SK-N-SH (cell line): ENCODE measurements at regions not wholly inside any gene's neighbourhood (a gene's known extent, or its start where the extent isn't known, plus 50 kb on each side); places are given as distances from the start of the nearest gene placed in this dataset.

Experiments
- CTCF ChIA-PET: fragments of 300-600, 350-600 bp; formaldehyde crosslinking; extraction: SDS; loops from one replicate; lab custom pipeline; 2021; lab: Yijun Ruan, JAX
- POLR2A ChIA-PET: fragments of 350-600 bp; sonication (Branson Sonifier 250); formaldehyde crosslinking; extraction: SDS; loops from one replicate; lab custom pipeline; 2020; ENCODE audit warnings: antibody characterized with exemption, inconsistent platforms; lab: Yijun Ruan, JAX
- DNase-seq: peaks from one replicate; pipeline ENCODE4 v3.0.0; 2012
- H2AFZ ChIP-seq: fragments of 200-600 bp; sonication (generic); 2 replicates; pipeline ENCODE4 v1.8.1; 2016; ENCODE audit warnings: antibody characterized with exemption, mild to moderate bottlenecking, low read depth
- H3F3A ChIP-seq: fragments of 200-600 bp; sonication (generic); replicated peaks from 2 replicates; pipeline ENCODE3; 2016; ENCODE audit warnings: antibody characterized with exemption, mild to moderate bottlenecking; ENCODE audit not compliant: insufficient read depth
- H3K27ac ChIP-seq, 2 experiments: fragments of 200-500 bp in 1 of 2; fragments of 200-600 bp in 1 of 2; sonication (Bioruptor generic) in 1 of 2; sonication (generic), shearing (Covaris generic) in 1 of 2; 2 replicates each; pipeline versions ENCODE4 v1.5.1 to v1.6.1; 2014 to 2016; ENCODE audit warnings: low read depth in 2 of 2, inconsistent platforms in 1 of 2, low read length in 1 of 2, mild to moderate bottlenecking in 1 of 2, mixed read lengths in 1 of 2
- H3K27me3 ChIP-seq: fragments of 200-600 bp; sonication (generic), shearing (Covaris generic); 2 replicates; pipeline ENCODE4 v1.6.1; 2016; ENCODE audit warnings: mixed run types; ENCODE audit not compliant: insufficient read depth
- H3K36me3 ChIP-seq, 2 experiments: fragments of 200-500 bp in 1 of 2; fragments of 200-600 bp in 1 of 2; sonication (Bioruptor generic) in 1 of 2; sonication (generic) in 1 of 2; replicated peaks in 1 of 2; 2 replicates each; pipeline versions ENCODE3 to v1.5.1; 2014 to 2016; ENCODE audit warnings: low read length in 1 of 2, mild to moderate bottlenecking in 1 of 2; ENCODE audit not compliant: insufficient read depth in 2 of 2, control insufficient read depth in 1 of 2
- H3K4me1 ChIP-seq, 2 experiments: fragments of 200-500 bp in 1 of 2; fragments of 200-600 bp in 1 of 2; sonication (Bioruptor generic) in 1 of 2; sonication (generic), shearing (Covaris generic) in 1 of 2; 2 replicates each; pipeline versions ENCODE4 v1.5.1 to v1.6.1; 2014 to 2016; ENCODE audit warnings: low read depth in 1 of 2, low read length in 1 of 2, mixed run types in 1 of 2; ENCODE audit not compliant: insufficient read depth in 2 of 2, control insufficient read depth in 1 of 2
- H3K4me2 ChIP-seq: fragments of 200-600 bp; sonication (generic), shearing (Covaris generic); 2 replicates; pipeline ENCODE4 v1.6.1; 2017; ENCODE audit warnings: mixed run types
- H3K4me3 ChIP-seq, 2 experiments: fragments of 200-500 bp in 1 of 2; fragments of 200-600 bp in 1 of 2; sonication (Bioruptor generic) in 1 of 2; sonication (generic), shearing (Covaris generic) in 1 of 2; 2 replicates each; pipeline versions ENCODE4 v1.5.1 to v1.8.1; 2014 to 2016; ENCODE audit warnings: low read depth in 2 of 2, inconsistent platforms in 1 of 2, low read length in 1 of 2, mild to moderate bottlenecking in 1 of 2, mixed read lengths in 1 of 2, moderate library complexity in 1 of 2
- H3K79me2 ChIP-seq: fragments of 200-600 bp; sonication (generic); 2 replicates; pipeline ENCODE4 v1.8.1; 2017; ENCODE audit warnings: mild to moderate bottlenecking; ENCODE audit not compliant: insufficient read depth
- H3K9ac ChIP-seq: fragments of 200-600 bp; sonication (generic); 2 replicates; pipeline ENCODE4 v1.6.1; 2017; ENCODE audit warnings: mixed run types
- H3K9me2 ChIP-seq: fragments of 200-600 bp; sonication (generic); 2 replicates; pipeline ENCODE4 v1.6.1; 2017; ENCODE audit warnings: mixed run types
- H3K9me3 ChIP-seq: fragments of 200-600 bp; sonication (generic); 2 replicates; pipeline ENCODE4 v1.6.1; 2017; ENCODE audit warnings: mixed run types, mild to moderate bottlenecking, moderate library complexity
- H4K20me1 ChIP-seq: fragments of 200-600 bp; sonication (generic); 2 replicates; pipeline ENCODE4 v1.6.1; 2017; ENCODE audit warnings: mild to moderate bottlenecking, mixed run types; ENCODE audit not compliant: insufficient read depth
- CHD2 ChIP-seq: fragments of 150-350 bp; IDR thresholded peaks from 2 replicates; pipeline ENCODE4 v1.6.1; 2018; ENCODE audit warnings: low read length; ENCODE audit not compliant: partially characterized antibody
- ELF1 ChIP-seq: IDR thresholded peaks from 2 replicates; pipeline ENCODE4 v1.4.0; 2012
- EP300 ChIP-seq, 2 experiments: IDR thresholded peaks; 2 replicates each; pipeline versions ENCODE4 v1.4.0 to v1.6.1; 2012; ENCODE audit warnings: borderline replicate concordance in 1 of 2, low read depth in 1 of 2, low read length in 1 of 2
- EZH2phosphoT487 ChIP-seq: fragments of 200-600 bp; sonication (generic); IDR thresholded peaks from 2 replicates; pipeline ENCODE4 v1.6.1; 2017; ENCODE audit warnings: low read depth, mixed run types, mild to moderate bottlenecking, antibody characterized with exemption, moderate library complexity, borderline replicate concordance
- FOSL2 ChIP-seq: IDR thresholded peaks from 2 replicates; pipeline ENCODE4 v1.4.0; 2012; ENCODE audit warnings: low read depth, mild to moderate bottlenecking, moderate library complexity, borderline replicate concordance
- FOXJ3 ChIP-seq: sonication (generic); formaldehyde crosslinking; IDR thresholded peaks from 2 replicates; pipeline ENCODE4 v1.5.1; 2020; ENCODE audit warnings: mild to moderate bottlenecking, missing genetic modification reagents
- FOXM1 ChIP-seq: IDR thresholded peaks from 2 replicates; pipeline ENCODE4 v1.4.0; 2012; ENCODE audit warnings: low read depth, mild to moderate bottlenecking
- GABPA ChIP-seq: IDR thresholded peaks from 2 replicates; pipeline ENCODE4 v1.4.0; 2012; ENCODE audit warnings: low read depth, mild to moderate bottlenecking
- GATA2 ChIP-seq: sonication (generic); formaldehyde crosslinking; IDR thresholded peaks from 2 replicates; pipeline ENCODE4 v1.5.0; 2020; ENCODE audit warnings: mild to moderate bottlenecking, missing genetic modification reagents
- IRF3 ChIP-seq: fragments of 150-350 bp; IDR thresholded peaks from 2 replicates; pipeline ENCODE4 v1.6.1; 2016; ENCODE audit warnings: mild to moderate bottlenecking, low read depth, low read length
- JUND ChIP-seq: IDR thresholded peaks from 2 replicates; pipeline ENCODE4 v1.4.0; 2012
- MXI1 ChIP-seq: IDR thresholded peaks from 2 replicates; pipeline ENCODE4 v1.6.1; 2012; ENCODE audit warnings: mild to moderate bottlenecking, low read depth, low read length, improper control_type of control experiment
- NFIC ChIP-seq: IDR thresholded peaks from 2 replicates; pipeline ENCODE4 v1.4.0; 2012; ENCODE audit warnings: borderline replicate concordance
- NRF1 ChIP-seq: IDR thresholded peaks from 2 replicates; pipeline ENCODE4 v1.6.1; 2012; ENCODE audit warnings: low read depth, mild to moderate bottlenecking, low read length
- PBX3 ChIP-seq: IDR thresholded peaks from 2 replicates; pipeline ENCODE4; 2012
- POLR2AphosphoS5 ChIP-seq: IDR thresholded peaks from 2 replicates; pipeline ENCODE4 v1.6.1; 2012; ENCODE audit warnings: low read depth, low read length
- REST ChIP-seq: IDR thresholded peaks from 2 replicates; pipeline ENCODE4 v1.6.1; 2012; ENCODE audit warnings: mild to moderate bottlenecking, low read depth, low read length, moderate library complexity
- RFX5 ChIP-seq: IDR thresholded peaks from 2 replicates; pipeline ENCODE4 v1.6.1; 2012; ENCODE audit warnings: mild to moderate bottlenecking, improper control_type of control experiment, low read length
- SIN3A ChIP-seq: IDR thresholded peaks from 2 replicates; pipeline ENCODE4 v1.6.1; 2012; ENCODE audit warnings: low read depth, mild to moderate bottlenecking, low read length, moderate library complexity, borderline replicate concordance
- TAF1 ChIP-seq: IDR thresholded peaks from 2 replicates; pipeline ENCODE4 v1.6.1; 2012; ENCODE audit warnings: low read depth, mild to moderate bottlenecking, low read length, moderate library complexity, borderline replicate concordance
- TCF12 ChIP-seq: IDR thresholded peaks from 2 replicates; pipeline ENCODE4 v1.4.0; 2012
- USF1 ChIP-seq: IDR thresholded peaks from 2 replicates; pipeline ENCODE4 v1.4.0; 2012; ENCODE audit warnings: low read depth, borderline replicate concordance
- USF2 ChIP-seq: fragments of 150-350 bp; IDR thresholded peaks from 2 replicates; pipeline ENCODE4 v1.6.1; 2017; ENCODE audit warnings: antibody characterized with exemption, low read length, low read depth, borderline replicate concordance
- YY1 ChIP-seq: IDR thresholded peaks from 2 replicates; pipeline ENCODE4 v1.4.0; 2012; ENCODE audit warnings: low read depth, mild to moderate bottlenecking
- WGBS: methylation state at CpG from one replicate; pipeline ENCODE4 v1.1.6; 2017; ENCODE audit warnings: low lambda C conversion rate; 5-methylcytosine and 5-hydroxymethylcytosine counted together

- Histone ChIP-seq H3K9me3 (no peaks in the 10 kb centered on the region), H3K4me1 (no peaks in the 10 kb centered on the region), H3F3A (no peaks in the 10 kb centered on the region), H3K79me2 (no peaks in the 10 kb centered on the region), H4K20me1 (no peaks in the 10 kb centered on the region), H3K9me2 (no peaks in the 10 kb centered on the region), H3K27ac (no peak overlapping the region), H3K4me3 (no peak overlapping the region), H2AFZ (no peak overlapping the region), H3K4me2 (no peak overlapping the region), H3K27me3 (no peaks in the 10 kb centered on the region), H3K36me3 (no peaks in the 10 kb centered on the region), H3K9ac (no peak overlapping the region)
- WGBS = 3% methylated on average over 5 of the region's 5 CpGs
- no peak for DNase-seq
- no peak for TF ChIP-seq RFX5
- no peak for TF ChIP-seq JUND
- TF ChIP-seq NRF1 = no peak
- no peak for TF ChIP-seq YY1
- TF ChIP-seq GATA2 = no peak
- TF ChIP-seq USF2 = no peak
- no peak for TF ChIP-seq MXI1
- TF ChIP-seq TCF12 = no peak
- TF ChIP-seq FOXJ3 (CRISPR knock-in tag) = no peak
- TF ChIP-seq FOXM1 = no peak
- no peak for TF ChIP-seq NFIC
- TF ChIP-seq IRF3 = no peak
- TF ChIP-seq FOSL2 = no peak
- ChIA-PET CTCF (no interaction called here), POLR2A (no interaction called here)
These were observed 280.3 kb downstream of the ARAP2 start for GRCh38 chr4:35963974-35964515.

GRCh38 chr4:35965300-35965699 lies 279.0 kb downstream of the ARAP2 start:
- Histone ChIP-seq H3K9ac (no peak overlapping the region), H3K4me1 (no peaks in the 10 kb centered on the region), H3F3A (no peaks in the 10 kb centered on the region), H3K4me2 (no peak overlapping the region), H3K9me3 (no peaks in the 10 kb centered on the region), H4K20me1 (no peaks in the 10 kb centered on the region), H2AFZ (no peak overlapping the region), H3K27me3 (no peaks in the 10 kb centered on the region), H3K36me3 (no peaks in the 10 kb centered on the region), H3K9me2 (no peaks in the 10 kb centered on the region), H3K79me2 (no peaks in the 10 kb centered on the region), H3K27ac (no peak overlapping the region), H3K4me3 (no peak overlapping the region)
- POLR2A ChIA-PET = no interaction called here
- 2% methylated on average over 1 of the region's 1 CpG for WGBS
- DNase-seq = no peak
- CTCF ChIA-PET = no interaction called here
- TF ChIP-seq EP300 (IDR thresholded peaks at IDR 0.05; ENCODE audit: borderline replicate concordance in 1 of 2, low read depth in 1 of 2, low read length in 1 of 2) (no peak), GABPA (no peak), EZH2phosphoT487 (no peak), SIN3A (no peak), CHD2 (no peak), ELF1 (no peak), TCF12 (no peak), REST (no peak), FOXJ3 (CRISPR knock-in tag) (no peak), PBX3 (no peak), JUND (no peak), POLR2AphosphoS5 (no peak), USF1 (no peak), TAF1 (no peak)
